ENCODE measurements at regions not wholly inside any gene's neighbourhood (a gene's known extent, or its start where the extent isn't known, plus 50 kb on each side); places are given as distances from the start of the nearest gene placed in this dataset.

DNA sequence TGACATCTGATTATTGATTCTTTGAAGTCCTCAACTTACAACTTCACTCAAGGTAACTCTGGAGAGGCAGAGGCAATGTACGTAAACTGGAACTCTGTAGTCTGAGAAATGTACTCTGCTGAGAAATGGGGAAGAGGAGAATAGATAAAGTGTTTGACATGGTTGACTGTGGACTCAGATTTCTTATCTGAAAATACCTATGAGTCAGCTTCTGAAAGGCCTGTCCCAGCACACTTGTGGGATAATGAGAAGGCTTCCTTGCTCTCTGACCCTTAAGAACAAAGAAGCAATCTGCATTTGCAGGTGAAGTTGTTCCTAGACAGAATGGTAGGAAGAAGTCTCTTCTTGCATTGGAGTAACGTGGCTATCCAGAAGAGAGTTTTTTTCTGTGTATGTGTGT, 1573.5 kb downstream of the BRINP3 start:
- Histone ChIP-seq H3K4me3 (ENCODE audit: low read length) (no peak overlapping the region), H3K9me3 (replicated peaks; ENCODE audit: control insufficient read depth, low read depth, low read length) (no peaks in the 10 kb centered on the region), H3K36me3 (ENCODE audit: control insufficient read depth, insufficient read depth, low read length) (no peaks in the 10 kb centered on the region), H3K27ac (ENCODE audit: low read length) (no peak overlapping the region), H3K27me3 (ENCODE audit: control insufficient read depth, insufficient read depth, low read length) (no peaks in the 10 kb centered on the region), H3K4me1 (ENCODE audit: control insufficient read depth, insufficient read depth, low read length) (no peaks in the 10 kb centered on the region)
- no peak for DNase-seq
- WGBS (ENCODE audit: insufficient coverage), result no CpG with 5 or more reads among the region's 2 CpGs

DNA sequence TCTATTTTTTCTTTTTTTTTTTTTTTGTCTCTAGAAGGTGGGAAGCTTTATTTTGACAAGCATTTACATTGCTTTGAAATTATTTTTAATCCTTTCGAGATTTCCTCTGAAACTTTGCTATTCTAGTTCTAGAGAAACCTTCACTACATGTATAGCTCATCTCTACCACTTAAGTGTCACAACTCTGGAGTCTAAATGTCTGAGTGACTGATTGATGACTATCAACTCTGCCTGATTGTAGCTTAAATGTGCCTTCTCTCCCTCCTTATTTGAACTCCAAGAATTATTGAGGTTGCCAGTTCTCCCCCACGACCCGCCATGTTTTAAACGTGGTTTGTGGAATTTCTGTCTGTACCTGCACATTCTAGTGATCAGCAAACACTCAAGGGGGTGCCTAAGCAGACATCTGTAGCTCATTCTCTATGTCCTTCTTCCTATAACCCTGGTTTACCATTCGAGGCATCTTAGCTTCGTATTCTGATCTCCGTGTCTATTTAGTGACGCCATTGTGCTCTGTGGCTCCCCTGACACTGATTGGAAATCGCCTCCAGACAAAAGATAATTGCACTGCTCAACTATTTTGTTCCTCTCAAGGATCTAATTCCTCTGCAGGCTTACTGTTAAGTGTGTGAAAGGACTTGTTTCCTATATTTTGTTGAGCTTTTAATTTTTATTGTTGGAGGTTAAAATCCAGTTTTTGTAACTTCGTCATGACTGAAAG, 1570.6 kb downstream of the BRINP3 start:
- H3K27ac ChIP-seq (ENCODE audit: low read length), result no peak overlapping the region
- H3K27me3 ChIP-seq (ENCODE audit: control insufficient read depth, insufficient read depth, low read length), result no peaks in the 10 kb centered on the region
- WGBS (ENCODE audit: insufficient coverage), result 92% methylated on average over 6 of the region's 10 CpGs
- no peaks in the 10 kb centered on the region for H3K36me3 ChIP-seq (ENCODE audit: control insufficient read depth, insufficient read depth, low read length)
- DNase-seq, result no peak
- no peak overlapping the region for H3K4me3 ChIP-seq (ENCODE audit: low read length)
- no peaks in the 10 kb centered on the region for H3K4me1 ChIP-seq (ENCODE audit: control insufficient read depth, insufficient read depth, low read length)
- no peaks in the 10 kb centered on the region for H3K9me3 ChIP-seq (replicated peaks; ENCODE audit: control insufficient read depth, low read depth, low read length)

DNA sequence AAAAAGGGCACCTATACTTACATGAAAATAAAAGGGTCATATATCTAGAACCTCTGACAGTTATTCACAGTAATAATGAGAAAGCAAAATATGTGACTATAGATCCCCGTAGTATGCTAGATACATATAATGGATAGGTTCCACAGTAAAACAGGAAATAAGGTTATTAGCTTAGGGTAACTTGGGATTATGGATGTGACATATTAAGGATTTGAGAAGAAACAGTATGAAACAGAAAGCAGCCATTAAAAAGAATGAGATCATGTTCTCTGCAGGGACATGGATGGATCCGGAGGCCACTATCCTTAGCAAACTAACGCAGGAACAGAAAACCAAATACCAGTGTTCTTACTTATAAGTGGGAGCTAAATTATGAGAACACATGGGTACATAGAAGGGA, 1547.3 kb downstream of the BRINP3 start:
- no peak overlapping the region for H3K4me3 ChIP-seq (ENCODE audit: low read length)
- no peak for DNase-seq
- H3K36me3 ChIP-seq (ENCODE audit: control insufficient read depth, insufficient read depth, low read length), result no peaks in the 10 kb centered on the region
- no CpG with 5 or more reads among the region's 3 CpGs for WGBS (ENCODE audit: insufficient coverage)
- H3K27me3 ChIP-seq (ENCODE audit: control insufficient read depth, insufficient read depth, low read length), result no peaks in the 10 kb centered on the region
- no peak overlapping the region for H3K27ac ChIP-seq (ENCODE audit: low read length)
- H3K9me3 ChIP-seq (replicated peaks; ENCODE audit: control insufficient read depth, low read depth, low read length), result no peaks in the 10 kb centered on the region
- H3K4me1 ChIP-seq (ENCODE audit: control insufficient read depth, insufficient read depth, low read length), result no peaks in the 10 kb centered on the region

DNA sequence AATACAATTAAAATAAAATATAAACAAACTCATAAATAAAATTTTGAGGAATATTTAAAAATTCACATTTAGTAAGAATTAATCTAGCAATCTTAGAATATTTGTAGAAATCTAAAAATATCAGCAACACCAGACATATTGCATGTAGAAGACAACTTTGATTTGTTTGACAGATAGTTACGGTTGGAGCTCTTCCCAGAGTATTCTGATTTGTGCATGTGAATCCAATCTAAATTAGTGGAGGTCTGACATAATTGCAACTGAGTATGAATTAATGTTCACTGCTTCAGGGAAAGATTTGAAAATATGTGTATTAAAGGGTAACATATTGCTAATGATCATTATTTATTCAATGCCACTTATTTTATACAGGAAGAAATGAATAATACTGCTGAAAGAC, 1546.2 kb downstream of the BRINP3 start:
- no peaks in the 10 kb centered on the region for H3K9me3 ChIP-seq (replicated peaks; ENCODE audit: control insufficient read depth, low read depth, low read length)
- no peaks in the 10 kb centered on the region for H3K27me3 ChIP-seq (ENCODE audit: control insufficient read depth, insufficient read depth, low read length)
- no CpG with 5 or more reads among the region's 1 CpG for WGBS (ENCODE audit: insufficient coverage)
- H3K36me3 ChIP-seq (ENCODE audit: control insufficient read depth, insufficient read depth, low read length), result no peaks in the 10 kb centered on the region
- DNase-seq, result no peak
- H3K4me3 ChIP-seq (ENCODE audit: low read length), result no peak overlapping the region
- no peak overlapping the region for H3K27ac ChIP-seq (ENCODE audit: low read length)
- H3K4me1 ChIP-seq (ENCODE audit: control insufficient read depth, insufficient read depth, low read length), result no peaks in the 10 kb centered on the region

DNA sequence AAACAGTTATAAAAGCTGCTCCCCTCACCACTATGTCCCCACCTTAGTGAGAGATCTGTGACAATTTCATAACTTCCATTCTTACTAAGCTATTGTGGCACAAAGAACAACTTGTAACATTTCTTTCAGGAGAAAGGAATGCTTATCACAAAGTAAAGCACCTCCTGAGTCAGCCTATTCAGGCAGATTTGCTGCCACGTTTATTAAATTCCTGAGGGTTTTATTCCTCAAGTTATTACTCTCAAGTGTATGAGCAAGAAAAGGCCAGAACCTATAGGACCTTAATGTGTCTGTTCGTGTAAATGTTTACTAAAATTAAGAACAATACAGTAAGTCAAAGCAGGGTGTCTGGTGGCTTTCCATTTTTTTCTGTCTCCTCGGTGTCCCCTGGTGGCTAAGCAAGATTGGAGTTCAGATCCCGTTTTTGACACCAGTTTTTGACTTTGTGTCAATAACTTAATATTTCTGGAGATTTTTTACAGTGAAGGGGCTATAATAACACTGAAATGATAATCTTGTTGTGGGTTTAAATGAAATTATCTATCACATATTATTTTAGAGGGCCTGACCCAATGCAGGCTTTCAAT, 1539.6 kb downstream of the BRINP3 start:
- H3K4me1 ChIP-seq (ENCODE audit: control insufficient read depth, insufficient read depth, low read length), result no peaks in the 10 kb centered on the region
- H3K4me3 ChIP-seq (ENCODE audit: low read length), result no peak overlapping the region
- DNase-seq, result no peak
- H3K36me3 ChIP-seq (ENCODE audit: control insufficient read depth, insufficient read depth, low read length), result no peaks in the 10 kb centered on the region
- no CpG with 5 or more reads among the region's 4 CpGs for WGBS (ENCODE audit: insufficient coverage)
- no peaks in the 10 kb centered on the region for H3K27me3 ChIP-seq (ENCODE audit: control insufficient read depth, insufficient read depth, low read length)
- H3K27ac ChIP-seq (ENCODE audit: low read length), result no peak overlapping the region
- no peaks in the 10 kb centered on the region for H3K9me3 ChIP-seq (replicated peaks; ENCODE audit: control insufficient read depth, low read depth, low read length)

DNA sequence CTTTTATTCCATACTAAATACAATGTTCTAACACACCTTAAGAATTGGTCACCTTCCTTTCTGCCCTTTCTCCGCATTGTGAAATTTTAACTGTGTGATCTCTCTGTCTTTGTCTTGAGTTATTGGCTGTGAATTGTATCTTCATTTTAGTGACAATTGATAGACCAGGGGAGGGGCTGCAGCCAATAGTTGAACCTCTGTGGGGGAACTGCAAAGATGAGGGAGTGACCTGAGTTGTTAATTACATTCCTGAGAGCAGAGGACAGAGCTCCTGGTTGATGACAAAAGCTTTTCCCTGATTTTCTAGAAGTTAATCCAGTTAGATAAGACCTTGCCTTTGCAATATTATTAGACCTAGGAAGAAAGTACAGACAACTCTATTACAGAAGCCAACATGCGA, 1535.7 kb downstream of the BRINP3 start:
- Histone ChIP-seq H3K4me1 (ENCODE audit: control insufficient read depth, insufficient read depth, low read length) (no peaks in the 10 kb centered on the region), H3K9me3 (replicated peaks; ENCODE audit: control insufficient read depth, low read depth, low read length) (no peaks in the 10 kb centered on the region), H3K27me3 (ENCODE audit: control insufficient read depth, insufficient read depth, low read length) (no peaks in the 10 kb centered on the region), H3K36me3 (ENCODE audit: control insufficient read depth, insufficient read depth, low read length) (no peaks in the 10 kb centered on the region), H3K27ac (ENCODE audit: low read length) (no peak overlapping the region), H3K4me3 (ENCODE audit: low read length) (no peak overlapping the region)
- no peak for DNase-seq
- no CpG with 5 or more reads among the region's 2 CpGs for whole genome bisulfite sequencing (ENCODE audit: insufficient coverage)

DNA sequence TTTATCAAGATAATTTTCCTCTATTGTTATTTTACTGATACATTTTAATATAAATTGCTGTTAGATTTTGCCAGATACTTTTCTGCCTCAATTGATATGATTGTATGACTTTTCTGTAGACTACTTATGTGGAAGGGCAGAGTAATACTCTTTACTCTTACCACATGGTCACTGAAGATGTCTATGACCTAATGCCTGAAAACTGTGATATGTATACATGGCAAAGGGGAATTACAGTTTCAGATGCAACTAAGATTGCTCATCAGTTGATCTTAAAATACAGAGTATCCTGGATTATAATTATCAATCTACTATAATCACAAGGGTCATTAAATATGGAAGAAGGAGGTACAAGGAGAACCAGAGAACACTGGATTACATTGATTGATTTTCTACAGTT, 1528.0 kb downstream of the BRINP3 start:
- no peaks in the 10 kb centered on the region for H3K27me3 ChIP-seq (ENCODE audit: control insufficient read depth, insufficient read depth, low read length)
- no peaks in the 10 kb centered on the region for H3K36me3 ChIP-seq (ENCODE audit: control insufficient read depth, insufficient read depth, low read length)
- no peaks in the 10 kb centered on the region for H3K9me3 ChIP-seq (replicated peaks; ENCODE audit: control insufficient read depth, low read depth, low read length)
- no peaks in the 10 kb centered on the region for H3K4me1 ChIP-seq (ENCODE audit: control insufficient read depth, insufficient read depth, low read length)
- no peak for DNase-seq
- H3K4me3 ChIP-seq (ENCODE audit: low read length), result no peak overlapping the region
- H3K27ac ChIP-seq (ENCODE audit: low read length), result no peak overlapping the region

DNA sequence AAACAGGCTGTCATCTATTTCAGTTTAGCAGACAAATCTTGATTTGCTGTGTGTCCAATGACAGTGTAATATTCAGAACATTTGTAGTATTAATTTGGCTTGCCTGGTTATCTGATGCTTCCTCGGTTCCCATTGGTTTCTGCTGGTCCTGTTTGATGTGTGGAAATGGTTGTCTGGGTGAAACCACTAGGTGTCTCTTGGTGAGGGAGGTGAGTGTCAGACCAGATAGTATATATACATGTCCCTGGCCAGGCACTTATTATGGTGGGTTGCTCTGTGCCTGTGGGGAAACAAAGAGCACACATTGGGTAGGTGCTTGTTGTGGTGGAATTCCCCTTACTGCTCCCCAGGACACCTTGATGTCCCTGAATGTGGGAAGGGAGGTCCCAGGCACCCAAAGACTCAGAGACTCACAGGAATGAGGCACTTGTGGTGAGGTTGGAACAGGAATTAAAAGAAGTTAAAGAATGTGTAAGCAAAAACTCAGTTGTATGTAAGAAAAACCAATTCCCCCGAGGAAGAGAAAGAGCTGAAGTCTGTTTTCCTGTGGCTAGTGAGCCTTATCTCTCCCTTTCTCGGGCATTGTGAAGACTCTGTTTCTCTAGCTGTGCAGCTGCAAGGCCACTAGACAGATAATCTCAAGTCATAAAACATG, 1519.1 kb downstream of the BRINP3 start:
- no peaks in the 10 kb centered on the region for H3K36me3 ChIP-seq (ENCODE audit: control insufficient read depth, insufficient read depth, low read length)
- no peaks in the 10 kb centered on the region for H3K9me3 ChIP-seq (replicated peaks; ENCODE audit: control insufficient read depth, low read depth, low read length)
- H3K4me3 ChIP-seq (ENCODE audit: low read length), result no peak overlapping the region
- no peak overlapping the region for H3K27ac ChIP-seq (ENCODE audit: low read length)
- no peaks in the 10 kb centered on the region for H3K4me1 ChIP-seq (ENCODE audit: control insufficient read depth, insufficient read depth, low read length)
- no peaks in the 10 kb centered on the region for H3K27me3 ChIP-seq (ENCODE audit: control insufficient read depth, insufficient read depth, low read length)
- 67% methylated on average over 1 of the region's 3 CpGs for WGBS (ENCODE audit: insufficient coverage)
- DNase-seq, result no peak

DNA sequence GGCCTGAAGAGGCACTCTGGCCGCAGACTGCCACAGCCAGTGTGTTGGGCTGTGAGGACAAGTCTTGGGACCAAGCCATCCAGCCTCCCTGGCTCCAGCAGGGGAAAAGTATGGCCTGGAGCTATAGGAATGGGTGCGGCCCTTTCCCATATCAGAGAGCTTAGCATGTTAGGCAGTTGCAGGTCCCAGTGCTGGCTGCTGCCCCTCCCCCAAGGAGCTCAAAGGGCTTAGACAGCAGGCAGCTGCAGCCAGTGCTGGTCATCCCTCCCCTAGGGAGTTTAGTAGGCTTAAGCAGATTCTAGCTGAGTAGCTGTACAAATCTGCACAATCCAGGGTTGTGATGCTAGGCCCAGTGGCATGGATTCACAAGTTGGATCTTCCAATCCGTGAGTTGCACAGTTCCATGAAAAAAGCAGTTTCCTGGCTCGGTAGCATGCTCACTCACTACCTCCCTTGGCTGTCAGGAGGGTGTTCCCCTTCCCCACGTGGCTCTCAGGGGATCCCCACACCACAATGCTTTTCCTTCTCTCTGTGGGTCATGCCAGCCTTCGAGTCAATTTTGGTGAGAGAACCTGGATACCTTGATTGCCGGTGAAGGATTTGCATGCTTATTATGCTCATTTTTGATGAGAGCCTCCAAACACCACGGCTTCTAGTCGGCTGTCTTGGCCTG, 1490.8 kb downstream of the BRINP3 start:
- H3K4me3 ChIP-seq (ENCODE audit: low read length), result no peak overlapping the region
- H3K27me3 ChIP-seq (ENCODE audit: control insufficient read depth, insufficient read depth, low read length), result no peaks in the 10 kb centered on the region
- H3K27ac ChIP-seq (ENCODE audit: low read length), result no peak overlapping the region
- H3K36me3 ChIP-seq (ENCODE audit: control insufficient read depth, insufficient read depth, low read length), result no peaks in the 10 kb centered on the region
- H3K4me1 ChIP-seq (ENCODE audit: control insufficient read depth, insufficient read depth, low read length), result no peaks in the 10 kb centered on the region
- H3K9me3 ChIP-seq (replicated peaks; ENCODE audit: control insufficient read depth, low read depth, low read length), result no peaks in the 10 kb centered on the region
- 61% methylated on average over 3 of the region's 9 CpGs for WGBS (ENCODE audit: insufficient coverage)
- DNase-seq, result peak; percentile 1

DNA sequence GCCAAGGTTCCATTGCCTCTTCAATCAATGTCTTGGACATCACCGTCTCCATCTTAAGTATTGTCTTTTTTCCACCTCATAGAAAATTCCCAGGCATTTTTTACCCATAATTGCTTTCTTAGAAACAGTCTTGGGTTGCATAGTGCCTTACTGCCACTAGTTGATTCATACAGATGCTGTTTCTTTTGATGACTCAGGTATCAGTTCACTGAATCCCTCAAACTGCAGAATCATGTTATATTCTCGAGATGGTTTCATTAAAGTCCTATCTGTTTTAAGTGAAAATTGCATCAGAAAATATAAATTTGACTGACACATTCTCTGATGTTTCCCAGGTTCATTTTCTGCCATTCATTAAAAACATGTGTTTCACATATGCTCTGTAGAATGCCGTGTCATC, 1489.1 kb downstream of the BRINP3 start:
- Histone ChIP-seq H3K9me3 (replicated peaks; ENCODE audit: control insufficient read depth, low read depth, low read length) (no peaks in the 10 kb centered on the region), H3K27ac (ENCODE audit: low read length) (no peak overlapping the region), H3K4me1 (ENCODE audit: control insufficient read depth, insufficient read depth, low read length) (no peaks in the 10 kb centered on the region), H3K4me3 (ENCODE audit: low read length) (no peak overlapping the region), H3K27me3 (ENCODE audit: control insufficient read depth, insufficient read depth, low read length) (no peaks in the 10 kb centered on the region), H3K36me3 (ENCODE audit: control insufficient read depth, insufficient read depth, low read length) (no peaks in the 10 kb centered on the region)
- WGBS (ENCODE audit: insufficient coverage), result 50% methylated on average over 1 of the region's 3 CpGs
- no peak for DNase-seq

All from muscle of leg (tissue), 3 donors.